Stimulated activated CD4-positive, alpha-beta T cell treated with anti-CD3 and anti-CD28 coated beads, Interleukin-4, amount 100 ng/mL, for 24 hours (primary cell): ENCODE measurements at regions not wholly inside any gene's neighbourhood (a gene's known extent, or its start where the extent isn't known, plus 50 kb on each side); places are given as distances from the start of the nearest gene placed in this dataset.

ENCODE experiments used
- DNase-seq: peaks from one replicate; pipeline ENCODE4 v3.0.0-alpha.2; 2020

DNA sequence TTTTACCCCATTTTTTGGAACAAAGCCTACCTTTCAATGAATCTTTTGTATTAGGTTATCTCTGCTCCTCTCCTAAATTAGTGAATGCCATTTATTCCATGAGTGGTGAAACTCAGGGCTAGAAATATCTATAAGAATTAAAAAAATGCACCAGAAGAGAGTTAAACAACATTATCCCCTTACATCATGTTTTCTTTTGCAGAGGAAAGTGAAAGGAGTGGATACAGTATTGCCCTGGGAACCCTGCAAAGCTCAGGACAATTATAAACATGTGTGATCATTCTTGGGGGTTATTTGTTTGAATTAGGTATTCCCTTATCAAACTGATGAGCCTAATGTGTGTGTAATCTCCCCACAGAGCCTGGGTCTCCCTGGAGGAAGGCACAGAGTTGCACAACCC lies 559.2 kb downstream of the RNF144A start:
- no peak for DNase-seq

DNA sequence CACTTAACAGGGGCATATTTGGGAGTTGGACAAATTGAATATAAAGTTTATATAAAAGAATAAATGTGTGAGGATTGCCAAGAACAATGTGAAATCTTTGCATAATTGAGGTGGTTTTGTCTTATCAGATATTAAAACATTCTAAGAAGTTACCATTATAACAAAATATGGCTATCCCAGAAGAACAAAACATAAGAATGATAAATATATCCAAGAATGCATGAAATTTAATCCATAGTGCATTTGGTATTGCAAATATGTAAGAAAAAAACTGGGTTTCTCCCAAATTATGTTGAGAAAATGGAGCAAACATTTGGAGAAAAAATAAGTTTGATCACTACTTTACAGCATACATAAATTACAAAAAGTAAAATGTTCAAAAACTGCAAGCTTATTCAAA lies 562.4 kb downstream of the RNF144A start:
- no peak for DNase-seq

DNA sequence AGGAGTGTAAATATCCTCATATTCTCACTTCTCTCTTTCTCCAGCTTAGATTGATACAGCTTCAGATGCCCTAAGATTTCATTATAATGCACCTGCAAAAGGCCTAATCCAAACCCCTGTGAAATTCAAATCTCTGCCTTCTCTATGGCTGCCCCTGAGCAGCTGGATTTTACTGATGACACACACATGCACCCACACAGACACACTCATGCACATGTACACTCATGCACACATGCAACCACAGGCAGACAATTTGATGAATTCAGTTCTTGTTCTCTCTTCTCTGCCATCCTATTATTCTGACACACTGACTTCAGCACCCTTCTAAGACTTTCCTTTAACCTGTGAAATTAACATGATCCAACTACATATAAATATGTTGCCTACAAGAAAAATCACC lies 563.2 kb downstream of the RNF144A start:
- no peak for DNase-seq

DNA sequence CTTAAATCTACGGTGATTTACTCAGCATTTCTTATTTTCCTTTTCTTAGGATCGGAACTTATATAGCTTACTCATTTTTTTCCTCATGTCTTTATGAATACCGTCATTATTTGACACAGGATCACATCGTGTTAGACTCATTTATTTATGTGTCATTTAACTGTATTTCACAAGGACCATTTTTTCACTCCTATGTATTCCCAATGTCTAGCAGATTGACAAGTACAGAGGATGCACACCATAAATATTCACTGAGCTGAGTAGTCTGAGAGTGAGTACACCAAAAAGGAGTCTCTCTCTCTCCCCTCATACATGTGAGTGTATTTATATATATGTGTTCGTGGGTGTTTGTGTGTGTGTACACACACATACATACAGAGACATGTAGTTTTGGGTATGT lies 573.5 kb downstream of the RNF144A start:
- no peak for DNase-seq

DNA sequence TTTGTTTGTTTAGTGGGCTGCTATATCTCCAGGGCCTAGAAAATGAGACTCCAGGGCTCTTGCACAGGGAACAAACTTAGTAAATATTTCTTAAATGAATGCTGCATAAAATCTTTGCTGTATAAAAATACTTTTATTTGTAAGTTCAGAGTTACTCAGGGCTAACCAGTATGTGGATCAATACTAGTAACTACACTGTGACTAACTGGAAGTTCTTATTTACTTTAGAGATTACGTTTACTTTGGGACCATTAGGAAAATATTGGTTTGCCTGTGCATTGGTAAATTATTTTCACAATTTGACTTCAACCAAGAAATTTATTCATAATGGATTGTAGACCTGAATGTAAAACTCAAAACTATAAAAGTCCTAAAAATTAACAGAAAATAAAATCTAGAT lies 575.5 kb downstream of the RNF144A start:
- DNase-seq = no peak

DNA sequence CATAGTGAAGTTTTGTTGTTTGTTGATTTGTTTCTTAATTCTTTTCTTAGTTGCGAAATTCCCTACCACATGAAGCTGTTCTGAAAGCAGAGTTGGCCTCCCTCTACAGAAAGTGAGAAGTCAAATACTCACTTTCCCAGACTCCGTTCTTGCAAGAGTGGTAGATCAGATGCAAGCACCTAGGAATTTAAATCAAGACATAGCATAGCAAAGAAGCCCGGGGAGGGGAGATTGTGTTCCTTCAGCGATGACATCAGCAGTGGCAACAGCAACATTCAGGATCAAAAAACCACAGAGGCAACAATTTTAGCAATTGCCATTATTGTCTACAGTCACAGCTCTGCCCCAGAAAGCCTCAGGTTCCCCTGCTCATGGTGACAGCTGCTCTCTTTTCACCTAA lies 580.0 kb downstream of the RNF144A start:
- DNase-seq = no peak

DNA sequence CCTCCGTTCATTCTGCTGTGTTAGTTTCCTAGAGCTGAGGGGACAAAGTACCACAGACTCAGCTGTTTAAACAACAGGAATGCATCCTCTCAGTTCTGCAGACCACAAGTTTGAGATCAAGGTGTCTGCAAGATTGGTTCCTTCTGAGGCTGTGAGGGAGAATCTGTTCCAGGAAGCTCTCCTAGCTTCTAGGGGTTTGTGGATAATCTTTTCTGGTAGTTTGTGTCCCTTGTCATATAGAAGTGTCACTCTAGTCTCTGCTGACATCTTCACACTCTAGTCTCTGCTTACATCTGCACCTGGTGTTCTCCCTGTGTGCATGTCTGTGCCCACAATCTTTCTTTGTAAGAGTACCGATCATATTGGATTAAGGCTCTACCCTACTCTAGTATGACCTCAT lies 581.8 kb downstream of the RNF144A start:
- DNase-seq = no peak

DNA sequence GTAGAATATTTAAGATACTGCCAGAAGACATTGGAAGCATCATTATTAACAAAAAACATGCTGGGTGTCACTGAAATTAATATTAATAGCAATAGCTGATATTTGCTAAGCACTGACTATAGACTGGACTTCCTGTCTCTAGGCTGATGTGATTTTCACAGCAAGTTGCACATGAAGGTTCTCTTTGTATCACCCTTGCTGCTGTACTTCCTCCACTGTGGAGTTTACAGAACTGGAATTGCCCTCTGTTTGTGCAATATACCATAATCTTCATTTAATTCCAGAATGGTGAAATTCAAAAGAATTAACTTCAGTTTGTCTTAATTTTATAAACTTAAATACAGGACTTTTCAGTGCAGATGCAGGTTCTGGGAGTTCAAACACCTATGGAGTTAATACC lies 585.1 kb downstream of the RNF144A start:
- DNase-seq = no peak

DNA sequence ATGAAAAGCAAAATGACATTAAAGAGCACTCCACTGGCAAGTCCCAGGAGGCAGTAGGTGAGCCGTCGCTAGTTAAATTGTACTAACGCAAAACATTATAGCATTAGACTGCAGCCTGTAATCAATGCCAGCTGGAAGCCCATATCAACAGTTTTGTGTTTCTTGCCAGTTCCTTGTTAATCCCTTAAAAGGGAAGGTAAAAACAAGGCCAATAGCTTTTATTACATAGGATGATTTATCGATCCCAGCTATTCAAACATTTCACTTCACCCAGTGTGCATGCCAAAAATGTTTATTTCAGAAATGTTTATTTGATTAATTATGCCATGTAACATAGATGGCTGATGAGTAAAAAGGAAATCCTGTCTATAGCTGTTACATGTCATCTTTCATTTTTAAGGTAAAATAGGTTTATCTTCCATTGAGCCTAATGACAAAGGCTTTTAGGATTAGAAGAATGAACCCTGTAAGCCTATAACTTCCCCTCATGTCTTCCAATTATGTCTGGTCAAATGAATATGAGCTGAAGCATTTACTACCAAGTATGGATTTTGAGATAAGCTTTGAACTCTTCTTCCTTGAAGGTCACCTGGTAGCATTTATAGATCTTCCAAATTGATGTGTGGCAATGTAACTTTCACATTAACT lies 591.2 kb downstream of the RNF144A start:
- DNase-seq = no peak

DNA sequence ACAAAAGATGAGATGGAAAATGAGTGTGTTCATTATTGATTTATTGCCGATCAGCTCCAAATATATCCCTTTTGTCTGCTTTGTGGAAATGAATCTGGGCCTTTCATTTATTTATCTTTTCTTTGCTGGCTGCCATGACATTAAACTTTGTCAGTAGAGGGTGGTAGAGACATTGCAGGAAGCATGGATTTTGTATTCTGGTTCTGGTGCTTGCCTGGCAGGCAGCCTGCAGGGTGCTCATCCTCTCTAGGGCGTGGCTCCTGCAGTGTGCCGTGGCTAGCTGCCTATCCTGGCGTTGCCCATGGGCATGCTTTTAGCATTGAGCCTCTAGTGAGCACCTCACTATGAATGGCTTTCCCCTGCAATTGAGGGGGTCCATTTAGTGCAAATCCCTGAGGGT lies 593.1 kb downstream of the RNF144A start:
- no peak for DNase-seq

DNA sequence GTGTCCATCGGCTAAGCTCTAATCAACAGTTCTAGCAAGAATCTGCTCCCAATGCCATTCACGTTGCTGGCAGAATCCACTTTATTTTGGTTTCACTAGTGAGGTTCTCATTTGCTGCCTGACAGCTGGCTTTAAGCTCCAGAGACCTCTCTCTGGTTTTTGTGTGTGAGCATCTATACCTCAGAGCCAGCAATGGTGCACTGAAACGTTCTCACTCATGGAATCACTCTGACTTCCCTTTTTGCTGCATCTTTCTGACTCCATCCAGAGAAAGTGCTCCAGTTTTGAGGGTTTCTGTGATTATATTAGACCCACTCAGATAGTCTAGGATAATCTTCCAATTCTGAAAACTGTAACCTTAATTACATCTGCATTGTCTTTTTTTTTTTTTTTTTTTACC lies 596.6 kb downstream of the RNF144A start:
- no peak for DNase-seq

DNA sequence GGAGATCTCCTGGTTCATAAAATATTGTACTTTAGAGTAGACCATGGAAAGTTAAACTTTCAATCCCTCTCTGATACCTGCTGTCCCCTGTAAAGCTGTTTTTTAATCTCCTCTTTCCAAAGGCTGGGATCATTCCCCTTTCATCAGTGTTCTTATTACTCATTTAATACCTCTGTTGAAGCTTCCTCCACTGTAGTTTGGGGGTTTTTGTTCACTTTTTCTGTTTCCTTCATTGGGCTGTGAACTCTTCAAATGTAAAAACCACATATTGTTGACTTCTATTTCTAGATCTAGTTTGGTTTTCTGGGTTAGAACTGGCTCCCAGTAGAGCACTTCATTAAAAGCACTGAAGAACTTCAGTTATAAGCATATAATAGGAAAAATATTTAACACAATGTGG lies 598.1 kb downstream of the RNF144A start:
- no peak for DNase-seq

DNA sequence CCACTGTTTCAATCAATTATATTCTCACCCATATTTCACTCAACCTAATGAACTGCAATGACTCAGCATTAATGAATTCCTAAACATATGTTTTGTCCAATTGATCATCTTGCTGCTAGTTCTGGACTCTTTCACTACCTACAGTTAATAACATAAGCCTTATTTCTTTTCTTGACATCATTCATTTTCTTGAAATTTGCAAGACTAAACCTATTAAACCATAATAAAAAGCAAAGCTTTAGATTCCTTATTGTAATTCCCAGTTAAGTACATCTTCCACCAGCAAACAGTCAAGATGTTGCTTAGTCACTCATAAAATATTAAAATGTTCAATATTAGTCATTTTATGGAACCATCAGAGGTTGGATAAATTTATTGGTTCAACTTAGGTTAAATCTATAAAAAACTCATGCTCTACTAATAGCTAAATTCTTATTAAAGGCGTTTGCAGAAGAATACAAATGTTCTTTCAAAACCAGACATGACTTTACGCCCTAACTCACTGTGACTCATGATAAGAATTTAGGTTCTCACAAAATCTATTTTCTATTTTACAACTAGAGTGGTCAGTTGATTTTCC lies 599.4 kb downstream of the RNF144A start:
- no peak for DNase-seq

DNA sequence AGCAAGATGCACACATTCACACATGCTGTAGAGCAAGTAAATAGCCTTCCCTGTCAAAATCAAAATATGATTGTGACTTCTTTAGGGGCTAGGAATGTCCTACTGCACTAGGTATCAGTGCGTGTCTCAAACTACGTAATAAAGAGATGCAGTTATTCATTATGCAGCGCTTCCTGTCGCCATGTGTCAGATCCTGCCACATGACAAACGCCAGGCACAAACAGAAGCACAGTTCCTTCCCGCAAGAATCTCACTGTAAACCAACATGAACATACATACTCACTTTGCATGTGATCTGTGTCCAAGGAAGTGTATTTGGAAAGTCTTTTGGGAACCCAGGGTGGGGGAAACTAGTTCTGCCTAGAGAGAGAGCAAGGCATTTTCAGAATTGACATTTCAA lies 599.9 kb downstream of the RNF144A start:
- DNase-seq = peak; percentile 25

DNA sequence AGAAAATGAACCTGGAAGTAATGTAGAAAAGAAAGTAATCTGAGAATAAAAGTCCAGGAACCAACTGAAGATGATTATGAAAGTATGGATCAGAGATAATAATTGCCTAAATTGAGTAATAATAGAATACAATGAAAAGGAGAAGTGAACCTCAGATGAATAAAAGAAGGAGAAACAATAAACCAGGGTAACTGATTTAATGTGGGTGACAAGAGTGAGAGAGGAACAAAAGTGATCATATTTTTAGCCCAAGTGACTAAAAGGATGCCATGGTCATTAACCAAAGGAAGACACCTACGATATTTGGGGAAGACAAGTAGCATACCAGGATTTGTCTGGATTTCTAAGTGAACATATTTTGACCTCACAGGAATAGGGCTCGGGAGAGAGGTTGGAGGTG lies 600.6 kb downstream of the RNF144A start:
- DNase-seq = no peak

DNA sequence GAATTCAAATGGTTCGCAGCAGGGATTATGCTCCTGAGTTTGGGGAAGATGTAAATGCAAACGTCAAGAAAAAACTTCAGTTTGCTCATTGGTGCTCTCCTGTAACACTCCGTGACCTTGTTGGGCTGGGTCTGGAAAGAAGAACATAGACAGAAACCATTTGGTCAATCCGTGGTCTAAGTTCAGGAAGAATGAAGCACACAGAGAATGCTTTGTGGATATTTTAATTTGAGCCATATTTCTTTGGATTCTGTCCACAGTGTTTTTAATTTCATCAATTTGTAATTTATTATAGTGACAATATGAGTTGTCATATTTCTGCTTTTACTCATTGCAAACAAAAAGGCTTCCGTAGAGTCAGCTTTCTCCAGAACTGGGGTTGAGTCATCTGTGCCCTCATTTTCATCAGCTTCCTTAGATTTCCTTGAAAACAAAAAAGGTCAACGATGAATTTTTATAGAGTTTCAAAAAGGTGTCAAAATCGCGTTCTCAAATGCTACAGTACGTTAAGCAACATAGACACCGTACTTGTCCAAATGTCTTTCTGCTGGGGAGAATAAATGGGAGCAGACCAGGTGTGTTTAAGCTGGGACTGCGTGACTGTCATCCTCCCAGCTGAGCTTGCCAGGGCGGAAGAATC lies 606.4 kb downstream of the RNF144A start:
- DNase-seq = no peak

DNA sequence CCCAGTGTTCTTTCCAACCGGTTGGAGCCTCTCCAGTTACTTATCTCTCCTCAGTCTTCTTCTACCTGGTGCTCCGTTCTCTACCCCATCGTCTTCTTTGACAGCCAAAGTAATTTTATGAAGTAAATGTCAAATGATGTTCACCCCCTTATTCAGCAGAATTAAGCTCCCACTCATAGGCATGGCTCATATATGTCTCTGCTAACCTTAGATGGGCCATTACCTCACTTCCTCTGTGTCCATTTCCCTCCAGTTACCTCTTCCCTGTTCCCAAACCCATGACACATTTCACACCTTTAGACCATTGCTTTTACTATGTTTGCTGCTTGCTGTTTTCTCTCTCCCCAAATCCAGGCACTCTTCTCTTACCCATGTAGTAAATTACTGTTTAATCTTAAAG lies 607.0 kb downstream of the RNF144A start:
- no peak for DNase-seq

DNA sequence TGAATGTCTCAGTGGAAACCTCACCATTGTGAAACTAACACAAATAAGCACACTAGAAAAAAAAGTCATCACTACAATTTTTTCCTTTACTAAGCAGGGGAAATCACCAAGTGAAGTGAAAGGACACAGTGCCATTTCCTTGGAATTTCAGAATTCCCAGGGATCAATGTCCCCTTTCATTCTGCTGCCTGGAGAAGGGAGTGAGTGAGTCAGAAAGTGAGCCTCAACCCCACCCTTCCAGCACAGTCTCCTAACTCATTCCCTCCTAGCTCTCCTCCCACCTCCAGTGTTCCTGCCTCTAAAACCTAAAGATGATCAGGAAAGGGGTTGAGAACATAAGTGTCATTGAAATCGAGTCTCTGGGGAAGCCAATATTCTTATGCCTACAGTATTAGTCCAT lies 608.5 kb downstream of the RNF144A start:
- DNase-seq = no peak

DNA sequence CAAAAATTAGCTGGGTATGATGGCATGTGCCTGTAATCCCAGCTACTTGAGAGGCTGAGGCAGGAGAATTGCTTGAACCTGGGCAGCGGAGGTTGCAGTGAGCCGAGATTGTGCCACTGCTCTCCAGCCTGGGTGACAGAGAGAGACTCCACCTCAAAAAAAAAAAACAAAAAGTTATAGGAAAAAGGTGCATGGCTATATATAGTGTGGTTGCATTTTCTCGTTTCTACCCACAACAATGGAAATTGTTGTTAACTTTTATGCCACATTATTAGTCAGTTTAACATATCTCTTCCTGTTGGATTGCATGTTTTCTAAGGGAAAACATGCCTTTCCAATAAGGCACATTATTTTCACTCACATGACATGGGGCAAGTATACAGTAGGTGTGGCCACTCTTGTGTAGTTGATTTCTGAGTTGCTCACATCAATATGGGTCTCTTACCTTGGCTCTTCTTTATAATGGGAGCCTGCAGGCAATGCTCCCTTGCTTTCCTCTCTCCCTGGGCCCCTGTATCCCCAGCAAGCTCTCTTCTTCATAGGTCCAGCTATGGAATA lies 610.0 kb downstream of the RNF144A start:
- no peak for DNase-seq

DNA sequence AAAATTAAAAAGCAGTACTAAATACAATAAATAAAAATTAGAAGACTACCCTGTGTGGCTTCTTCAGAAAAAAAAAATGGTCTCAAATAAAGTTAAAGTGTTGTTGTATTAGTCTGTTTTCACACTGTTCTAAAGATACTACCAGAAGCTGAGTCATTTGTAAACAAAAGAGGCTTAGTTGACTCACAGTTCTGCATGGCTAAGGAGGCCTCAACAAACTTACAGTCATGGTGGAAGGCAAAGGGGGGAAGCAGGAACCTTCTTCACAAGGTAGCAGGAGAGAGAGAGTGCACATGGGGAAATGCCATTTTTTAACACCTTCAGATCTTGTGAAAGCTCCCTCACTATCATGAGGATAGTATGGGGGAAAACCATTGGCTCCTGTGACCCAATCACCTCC lies 612.8 kb downstream of the RNF144A start:
- no peak for DNase-seq

DNA sequence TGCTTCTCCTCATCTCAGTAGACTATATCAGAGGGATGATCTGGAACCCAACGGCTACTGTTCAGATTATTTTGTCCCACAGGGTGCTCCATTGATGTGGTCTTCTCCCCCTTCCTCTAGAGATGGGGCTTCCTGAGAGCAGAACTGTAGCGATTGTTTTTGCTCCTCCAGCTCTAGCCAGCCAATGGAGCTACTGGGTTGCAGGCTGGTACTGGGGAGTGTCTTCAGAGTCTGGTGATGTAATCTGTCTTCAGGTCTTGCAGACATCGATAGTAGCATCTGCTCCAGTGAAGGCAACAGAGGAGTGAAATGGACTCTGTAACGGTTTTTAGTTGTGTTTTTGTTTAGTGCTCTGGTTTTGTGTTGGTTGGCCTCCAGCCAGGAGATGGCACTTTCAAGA lies 621.9 kb downstream of the RNF144A start:
- no peak for DNase-seq

DNA sequence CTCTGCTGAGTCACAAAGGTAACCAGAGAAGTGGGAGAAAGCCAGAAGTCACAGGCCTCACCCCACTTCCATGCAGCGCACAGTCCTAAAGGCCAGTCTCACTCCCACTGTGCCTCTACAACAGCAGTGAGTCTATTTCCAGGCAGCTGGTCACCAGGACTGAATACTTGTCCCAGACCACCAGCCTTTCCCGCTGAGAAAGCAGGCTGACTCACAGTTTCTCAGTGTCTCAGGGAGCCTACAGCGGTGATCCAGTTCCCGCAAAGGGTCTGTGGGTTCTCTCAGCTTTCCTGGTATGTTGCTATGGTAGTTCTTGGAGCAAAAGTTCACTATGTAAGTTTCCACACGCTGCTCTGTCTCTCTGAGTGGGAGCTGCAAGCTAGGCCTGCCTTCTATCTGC lies 622.5 kb downstream of the RNF144A start:
- no peak for DNase-seq

DNA sequence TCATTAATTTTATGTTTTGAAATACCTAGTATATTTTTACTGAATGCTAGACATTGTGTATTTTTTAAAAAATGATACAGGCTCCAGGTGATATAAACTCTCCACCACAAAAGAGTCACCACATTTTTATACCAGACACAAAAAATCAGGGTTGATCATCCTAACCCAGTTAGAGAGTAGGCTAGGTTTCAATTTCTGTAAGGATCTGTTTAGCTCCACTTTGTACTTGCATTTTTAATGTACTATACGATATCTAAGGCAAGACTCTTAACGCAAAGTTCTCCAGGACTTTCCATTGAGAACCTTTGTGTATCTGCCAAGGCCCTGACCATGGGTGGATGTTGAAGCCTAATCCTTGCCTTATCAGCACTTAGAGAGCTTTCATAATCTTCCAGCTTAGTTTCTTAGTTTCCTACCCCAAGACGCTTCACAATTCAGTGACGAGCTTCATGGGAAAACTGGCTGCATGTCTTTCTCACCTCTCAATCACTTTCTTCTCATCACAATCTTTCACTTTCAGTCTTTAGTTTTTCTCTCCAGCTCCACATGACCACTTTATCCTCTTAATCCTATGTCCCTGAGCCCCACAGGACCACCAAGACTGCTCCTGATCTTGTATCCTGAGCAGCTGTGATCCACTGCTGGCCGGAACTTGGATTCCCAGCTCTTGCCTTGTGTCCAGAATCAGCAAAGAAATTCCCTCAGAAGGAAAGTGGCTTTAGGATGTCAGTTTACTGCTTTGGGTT lies 635.8 kb downstream of the RNF144A start:
- no peak for DNase-seq

DNA sequence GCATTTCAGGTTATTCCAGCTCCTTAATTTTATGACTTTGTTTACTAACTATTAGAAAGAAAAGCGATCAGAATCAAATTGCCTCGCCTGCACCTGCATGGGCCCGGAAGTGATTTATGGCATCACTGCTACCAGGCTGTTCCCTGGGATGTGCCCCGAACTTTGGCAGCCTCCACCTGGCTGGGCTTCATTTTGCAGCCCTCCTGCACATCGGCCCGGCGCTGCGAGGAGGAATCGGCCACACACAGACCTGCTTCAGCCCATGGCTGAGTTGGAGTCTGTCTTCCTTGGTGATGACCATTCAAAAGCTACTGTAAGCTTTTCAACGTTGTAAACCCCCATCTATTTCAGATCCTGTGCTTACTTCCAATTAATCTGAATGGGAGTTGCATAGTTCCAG lies 638.0 kb downstream of the RNF144A start:
- DNase-seq = no peak
